ENCODE measurements at regions not wholly inside any gene's neighbourhood (a gene's known extent, or its start where the extent isn't known, plus 50 kb on each side); places are given as distances from the start of the nearest gene placed in this dataset.

GRCh38 chr2:121071034-121071504 lies 213.9 kb downstream of the TFCP2L1 start:
- H3K4me3 ChIP-seq = no peak overlapping the region
- no peaks in the 10 kb centered on the region for H3K79me2 ChIP-seq (ENCODE audit: control insufficient read depth, insufficient read depth, low read length)
- H4K20me1 ChIP-seq (ENCODE audit: control insufficient read depth, insufficient read depth) = no peaks in the 10 kb centered on the region
- FAIRE-seq = peak; percentile 52
- H3K4me1 ChIP-seq (ENCODE audit: control insufficient read depth, insufficient read depth, low read length) = no peaks in the 10 kb centered on the region
- H3K4me2 ChIP-seq (ENCODE audit: control insufficient read depth, insufficient read depth) = no peak overlapping the region
- H3K27me3 ChIP-seq (replicated peaks in 1 of 2; ENCODE audit: control insufficient read depth in 2 of 2, insufficient read depth in 2 of 2, low read length in 1 of 2) = peaks cover 0 to 3% of the 10 kb centered on the region in 2 experiments; a peak in 2 of 4 replicates
- ATAC-seq = peak; percentile 79
- H3K9ac ChIP-seq (ENCODE audit: control insufficient read depth, insufficient read depth, low read length) = no peak overlapping the region
- no peak for DNase-seq (ENCODE audit: low read depth, low spot score)
- SMC1A ChIA-PET (ENCODE audit: uncharacterized antibody, unreplicated experiment) = no interaction called here
- WGBS (ENCODE audit: insufficient coverage, insufficient replicate concordance, low lambda C conversion rate, missing lambda C conversion rate) = 20% methylated on average over 14 of the region's 14 CpGs
- RAD21 ChIA-PET (ENCODE audit: unreplicated experiment) = interaction anchor here (1.4 kb wide), 1 partner anchor 375 kb away, joined by 4 read pairs; no protein-coding TSS in a partner anchor
- intact Hi-C loops (cut with micrococcal nuclease; ENCODE audit: unreplicated experiment) (loop anchor here (1.0 kb wide), 1 partner anchor 376 kb away; no protein-coding TSS in a partner anchor), in situ Hi-C loops (cut with MboI) (no loop called here)
- H3K36me3 ChIP-seq (ENCODE audit: control insufficient read depth in 2 of 2, insufficient read depth in 2 of 2, low read length in 1 of 2) = no peaks in the 10 kb centered on the region
- CTCF ChIA-PET = interaction anchor here (0.7 to 2.4 kb wide), 4 partner anchors 10 to 285 kb away, joined by 3 to 5 read pairs (median 4); no protein-coding TSS in a partner anchor
- no peaks in the 10 kb centered on the region for H3K9me3 ChIP-seq (replicated peaks; ENCODE audit: control insufficient read depth, insufficient read depth, low read length)
- BruUV-seq (replicated peaks) = no TSS peak
- no peak overlapping the region for H3K27ac ChIP-seq (ENCODE audit: control insufficient read depth, insufficient read depth)
- POLR2A ChIA-PET = no interaction called here
- no peak overlapping the region for H2AFZ ChIP-seq (ENCODE audit: control insufficient read depth, low read depth, low read length)
- TF ChIP-seq, protein P1, sequence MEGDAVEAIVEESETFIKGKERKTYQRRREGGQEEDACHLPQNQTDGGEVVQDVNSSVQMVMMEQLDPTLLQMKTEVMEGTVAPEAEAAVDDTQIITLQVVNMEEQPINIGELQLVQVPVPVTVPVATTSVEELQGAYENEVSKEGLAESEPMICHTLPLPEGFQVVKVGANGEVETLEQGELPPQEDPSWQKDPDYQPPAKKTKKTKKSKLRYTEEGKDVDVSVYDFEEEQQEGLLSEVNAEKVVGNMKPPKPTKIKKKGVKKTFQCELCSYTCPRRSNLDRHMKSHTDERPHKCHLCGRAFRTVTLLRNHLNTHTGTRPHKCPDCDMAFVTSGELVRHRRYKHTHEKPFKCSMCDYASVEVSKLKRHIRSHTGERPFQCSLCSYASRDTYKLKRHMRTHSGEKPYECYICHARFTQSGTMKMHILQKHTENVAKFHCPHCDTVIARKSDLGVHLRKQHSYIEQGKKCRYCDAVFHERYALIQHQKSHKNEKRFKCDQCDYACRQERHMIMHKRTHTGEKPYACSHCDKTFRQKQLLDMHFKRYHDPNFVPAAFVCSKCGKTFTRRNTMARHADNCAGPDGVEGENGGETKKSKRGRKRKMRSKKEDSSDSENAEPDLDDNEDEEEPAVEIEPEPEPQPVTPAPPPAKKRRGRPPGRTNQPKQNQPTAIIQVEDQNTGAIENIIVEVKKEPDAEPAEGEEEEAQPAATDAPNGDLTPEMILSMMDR (IDR thresholded peaks at IDR 0.05 in 2 of 3, conservative IDR thresholded peaks at IDR 0.05 in 1 of 3; ENCODE audit: control insufficient read depth in 2 of 3, extremely low read depth in 1 of 3, insufficient read depth in 1 of 3, low read depth in 3 of 3, low read length in 3 of 3) = peak; percentile 61 to 73 (median 71)
- TF ChIP-seq, protein P2, sequence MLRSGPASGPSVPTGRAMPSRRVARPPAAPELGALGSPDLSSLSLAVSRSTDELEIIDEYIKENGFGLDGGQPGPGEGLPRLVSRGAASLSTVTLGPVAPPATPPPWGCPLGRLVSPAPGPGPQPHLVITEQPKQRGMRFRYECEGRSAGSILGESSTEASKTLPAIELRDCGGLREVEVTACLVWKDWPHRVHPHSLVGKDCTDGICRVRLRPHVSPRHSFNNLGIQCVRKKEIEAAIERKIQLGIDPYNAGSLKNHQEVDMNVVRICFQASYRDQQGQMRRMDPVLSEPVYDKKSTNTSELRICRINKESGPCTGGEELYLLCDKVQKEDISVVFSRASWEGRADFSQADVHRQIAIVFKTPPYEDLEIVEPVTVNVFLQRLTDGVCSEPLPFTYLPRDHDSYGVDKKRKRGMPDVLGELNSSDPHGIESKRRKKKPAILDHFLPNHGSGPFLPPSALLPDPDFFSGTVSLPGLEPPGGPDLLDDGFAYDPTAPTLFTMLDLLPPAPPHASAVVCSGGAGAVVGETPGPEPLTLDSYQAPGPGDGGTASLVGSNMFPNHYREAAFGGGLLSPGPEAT (IDR thresholded peaks at IDR 0.05; ENCODE audit: low read depth) = no peak
- peak; percentile 53; the same call in 1 of the 2 replicates for TF ChIP-seq SMC3 (IDR thresholded peaks at IDR 0.05; ENCODE audit: borderline replicate concordance, low read length)
- TF ChIP-seq SMARCA5 (IDR thresholded peaks at IDR 0.05) = no peak
- peak; percentile 54 for TF ChIP-seq RAD21 (IDR thresholded peaks at IDR 0.05; ENCODE audit: insufficient read depth, low read depth, low read length)
